ENCODE measurements at regions not wholly inside any gene's neighbourhood (a gene's known extent, or its start where the extent isn't known, plus 50 kb on each side); places are given as distances from the start of the nearest gene placed in this dataset.

- Mint-ChIP-seq H3K4me1 (no peaks in the 10 kb centered on the region), H3K27ac (no peak overlapping the region), H3K9me3 (peaks cover 0 to 13% (median 3%) of the 10 kb centered on the region in 11 donors), H3K27me3 (peaks cover 0 to 10% (median 0%) of the 10 kb centered on the region in 5 donors), H3K36me3 (no peaks in the 10 kb centered on the region), H3K4me3 (no peak overlapping the region)
- no peak for DNase-seq
- CTCF ChIA-PET: no interaction called here
- POLR2A ChIA-PET: no interaction called here
- H3K4me1 ChIP-seq (ENCODE audit: control insufficient read depth in 2 of 2, insufficient read depth in 2 of 2, low read length in 2 of 2): no peaks in the 10 kb centered on the region
- no peak overlapping the region for H3K27ac ChIP-seq (ENCODE audit: low read depth, low read length)
- intact Hi-C loops (cut with micrococcal nuclease): no loop called here
- no peak overlapping the region for H3K4me3 ChIP-seq (ENCODE audit: low read length)
- no peak for ATAC-seq
- H3K36me3 ChIP-seq (ENCODE audit: control insufficient read depth in 2 of 3, insufficient read depth in 3 of 3, low read length in 3 of 3): no peaks in the 10 kb centered on the region
- H3K27me3 ChIP-seq (ENCODE audit: control insufficient read depth in 2 of 2, insufficient read depth in 2 of 2, low read length in 2 of 2): no peaks in the 10 kb centered on the region
- H3K9me3 ChIP-seq (ENCODE audit: control insufficient read depth in 2 of 3, low read length in 3 of 3): no peaks in the 10 kb centered on the region
Measured at GRCh38 chr9:106728860-106729259, 134.1 kb upstream of the ZNF462 start.

- H3K27me3 Mint-ChIP-seq: peaks cover 0 to 4% (median 0%) of the 10 kb centered on the region in 5 donors
Measured at GRCh38 chr9:106731910-106732309, 131.1 kb upstream of the ZNF462 start.

GRCh38 chr9:106733828-106734380, 129.1 kb upstream of the ZNF462 start:
- no peaks in the 10 kb centered on the region for H3K4me1 Mint-ChIP-seq

More at GRCh38 chr9:106731910-106732309, 131.1 kb upstream of the ZNF462 start:
- ATAC-seq (no peak), DNase-seq (no peak)
- Histone ChIP-seq H3K27ac (ENCODE audit: low read depth, low read length) (no peak overlapping the region), H3K4me1 (ENCODE audit: control insufficient read depth in 2 of 2, insufficient read depth in 2 of 2, low read length in 2 of 2) (no peaks in the 10 kb centered on the region), H3K36me3 (ENCODE audit: control insufficient read depth in 2 of 3, insufficient read depth in 3 of 3, low read length in 3 of 3) (no peaks in the 10 kb centered on the region), H3K4me3 (ENCODE audit: low read length) (no peak overlapping the region), H3K9me3 (ENCODE audit: control insufficient read depth in 2 of 3, low read length in 3 of 3) (no peaks in the 10 kb centered on the region), H3K27me3 (ENCODE audit: control insufficient read depth in 2 of 2, insufficient read depth in 2 of 2, low read length in 2 of 2) (no peaks in the 10 kb centered on the region)
- ChIA-PET CTCF (no interaction called here), POLR2A (no interaction called here)
- Mint-ChIP-seq H3K4me3 (no peak overlapping the region), H3K4me1 (no peaks in the 10 kb centered on the region), H3K9me3 (peaks cover 0 to 11% (median 5%) of the 10 kb centered on the region in 11 donors), H3K27ac (no peak overlapping the region), H3K36me3 (peaks cover 0 to 5% (median 0%) of the 10 kb centered on the region in 5 donors)
- intact Hi-C loops (cut with micrococcal nuclease): no loop called here

GRCh38 chr9:106737516-106737915, 125.5 kb upstream of the ZNF462 start:
- Histone ChIP-seq H3K36me3 (ENCODE audit: control insufficient read depth in 2 of 3, insufficient read depth in 3 of 3, low read length in 3 of 3) (no peaks in the 10 kb centered on the region), H3K27ac (ENCODE audit: low read depth, low read length) (no peak overlapping the region), H3K9me3 (ENCODE audit: control insufficient read depth in 2 of 3, low read length in 3 of 3) (no peaks in the 10 kb centered on the region), H3K4me3 (ENCODE audit: low read length) (no peak overlapping the region), H3K4me1 (ENCODE audit: control insufficient read depth in 2 of 2, insufficient read depth in 2 of 2, low read length in 2 of 2) (no peaks in the 10 kb centered on the region), H3K27me3 (ENCODE audit: control insufficient read depth in 2 of 2, insufficient read depth in 2 of 2, low read length in 2 of 2) (no peaks in the 10 kb centered on the region)
- DNase-seq (no peak), ATAC-seq (no peak)
- H3K9me3 Mint-ChIP-seq: peaks cover 0 to 13% (median 5%) of the 10 kb centered on the region in 11 donors
- no peaks in the 10 kb centered on the region for H3K4me1 Mint-ChIP-seq
- intact Hi-C loops (cut with micrococcal nuclease): no loop called here
- H3K27ac Mint-ChIP-seq: no peak overlapping the region
- ChIA-PET CTCF (no interaction called here), POLR2A (no interaction called here)
- H3K27me3 Mint-ChIP-seq: peaks cover 0 to 2% (median 0%) of the 10 kb centered on the region in 5 donors
- H3K4me3 Mint-ChIP-seq: no peak overlapping the region
- H3K36me3 Mint-ChIP-seq: peaks cover 0 to 5% (median 0%) of the 10 kb centered on the region in 5 donors

More at GRCh38 chr9:106733828-106734380, 129.1 kb upstream of the ZNF462 start:
- H3K27ac ChIP-seq (ENCODE audit: low read depth, low read length): no peak overlapping the region
- DNase-seq (no peak), ATAC-seq (no peak)
- no peaks in the 10 kb centered on the region for H3K27me3 ChIP-seq (ENCODE audit: control insufficient read depth in 2 of 2, insufficient read depth in 2 of 2, low read length in 2 of 2)
- ChIA-PET CTCF (interaction anchor here (0.6 kb wide), 1 partner anchor 22 kb away, joined by 3 read pairs; no protein-coding TSS in a partner anchor), POLR2A (no interaction called here)
- H3K9me3 ChIP-seq (ENCODE audit: control insufficient read depth in 2 of 3, low read length in 3 of 3): no peaks in the 10 kb centered on the region
- Mint-ChIP-seq H3K27me3 (peaks cover 0 to 4% (median 0%) of the 10 kb centered on the region in 5 donors), H3K27ac (no peak overlapping the region), H3K4me3 (no peak overlapping the region), H3K36me3 (peaks cover 0 to 5% (median 0%) of the 10 kb centered on the region in 5 donors), H3K9me3 (peaks cover 0 to 11% (median 5%) of the 10 kb centered on the region in 11 donors)
- H3K36me3 ChIP-seq (ENCODE audit: control insufficient read depth in 2 of 3, insufficient read depth in 3 of 3, low read length in 3 of 3): no peaks in the 10 kb centered on the region
- intact Hi-C loops (cut with micrococcal nuclease): no loop called here
- no peak overlapping the region for H3K4me3 ChIP-seq (ENCODE audit: low read length)
- H3K4me1 ChIP-seq (ENCODE audit: control insufficient read depth in 2 of 2, insufficient read depth in 2 of 2, low read length in 2 of 2): no peaks in the 10 kb centered on the region

GRCh38 chr9:106738109-106738508, 124.9 kb upstream of the ZNF462 start:
- ChIA-PET POLR2A (no interaction called here), CTCF (no interaction called here)
- H3K27me3 ChIP-seq (ENCODE audit: control insufficient read depth in 2 of 2, insufficient read depth in 2 of 2, low read length in 2 of 2): no peaks in the 10 kb centered on the region
- Mint-ChIP-seq H3K9me3 (peaks cover 0 to 12% (median 5%) of the 10 kb centered on the region in 11 donors), H3K27ac (no peak overlapping the region), H3K36me3 (peaks cover 0 to 5% (median 0%) of the 10 kb centered on the region in 5 donors), H3K4me3 (no peak overlapping the region), H3K27me3 (no peaks in the 10 kb centered on the region), H3K4me1 (no peaks in the 10 kb centered on the region)
- H3K4me1 ChIP-seq (ENCODE audit: control insufficient read depth in 2 of 2, insufficient read depth in 2 of 2, low read length in 2 of 2): no peaks in the 10 kb centered on the region
- DNase-seq (no peak), ATAC-seq (no peak)
- H3K9me3 ChIP-seq (ENCODE audit: control insufficient read depth in 2 of 3, low read length in 3 of 3): no peaks in the 10 kb centered on the region
- no peaks in the 10 kb centered on the region for H3K36me3 ChIP-seq (ENCODE audit: control insufficient read depth in 2 of 3, insufficient read depth in 3 of 3, low read length in 3 of 3)
- H3K27ac ChIP-seq (ENCODE audit: low read depth, low read length): no peak overlapping the region
- H3K4me3 ChIP-seq (ENCODE audit: low read length): no peak overlapping the region
- intact Hi-C loops (cut with micrococcal nuclease): no loop called here

GRCh38 chr9:106745457-106745856, 117.5 kb upstream of the ZNF462 start:
- Histone ChIP-seq H3K9me3 (ENCODE audit: control insufficient read depth in 2 of 3, low read length in 3 of 3) (no peaks in the 10 kb centered on the region), H3K4me3 (ENCODE audit: low read length) (no peak overlapping the region), H3K27ac (ENCODE audit: low read depth, low read length) (no peak overlapping the region), H3K36me3 (ENCODE audit: control insufficient read depth in 2 of 3, insufficient read depth in 3 of 3, low read length in 3 of 3) (no peaks in the 10 kb centered on the region), H3K4me1 (ENCODE audit: control insufficient read depth in 2 of 2, insufficient read depth in 2 of 2, low read length in 2 of 2) (no peaks in the 10 kb centered on the region), H3K27me3 (ENCODE audit: control insufficient read depth in 2 of 2, insufficient read depth in 2 of 2, low read length in 2 of 2) (no peaks in the 10 kb centered on the region)
- Mint-ChIP-seq H3K27me3 (peaks cover 0 to 3% (median 0%) of the 10 kb centered on the region in 5 donors), H3K36me3 (no peaks in the 10 kb centered on the region), H3K9me3 (peaks cover 0 to 7% (median 2%) of the 10 kb centered on the region in 11 donors), H3K4me3 (no peak overlapping the region), H3K4me1 (no peaks in the 10 kb centered on the region), H3K27ac (no peak overlapping the region)
- DNase-seq (no peak), ATAC-seq (no peak)
- ChIA-PET CTCF (no interaction called here), POLR2A (no interaction called here)
- intact Hi-C loops (cut with micrococcal nuclease): no loop called here

- Mint-ChIP-seq H3K4me3 (no peak overlapping the region), H3K9me3 (peaks cover 0 to 7% (median 2%) of the 10 kb centered on the region in 11 donors), H3K4me1 (no peaks in the 10 kb centered on the region), H3K36me3 (no peaks in the 10 kb centered on the region), H3K27ac (no peak overlapping the region), H3K27me3 (peaks cover 0 to 3% (median 0%) of the 10 kb centered on the region in 5 donors)
- intact Hi-C loops (cut with micrococcal nuclease): no loop called here
- Histone ChIP-seq H3K27me3 (ENCODE audit: control insufficient read depth in 2 of 2, insufficient read depth in 2 of 2, low read length in 2 of 2) (no peaks in the 10 kb centered on the region), H3K27ac (ENCODE audit: low read depth, low read length) (no peak overlapping the region), H3K36me3 (ENCODE audit: control insufficient read depth in 2 of 3, insufficient read depth in 3 of 3, low read length in 3 of 3) (no peaks in the 10 kb centered on the region), H3K4me3 (ENCODE audit: low read length) (no peak overlapping the region), H3K9me3 (ENCODE audit: control insufficient read depth in 2 of 3, low read length in 3 of 3) (no peaks in the 10 kb centered on the region), H3K4me1 (ENCODE audit: control insufficient read depth in 2 of 2, insufficient read depth in 2 of 2, low read length in 2 of 2) (no peaks in the 10 kb centered on the region)
- ChIA-PET POLR2A (no interaction called here), CTCF (no interaction called here)
- DNase-seq: no peak
- no peak for ATAC-seq
Measured at GRCh38 chr9:106745876-106746275, 117.1 kb upstream of the ZNF462 start.

All from naive thymus-derived CD4-positive, alpha-beta T cell (primary cell).